22Rv1 (cell line): ENCODE measurements at regions not wholly inside any gene's neighbourhood (a gene's known extent, or its start where the extent isn't known, plus 50 kb on each side); places are given as distances from the start of the nearest gene placed in this dataset.

Source experiments
- H3K27ac ChIP-seq: fragments of 450-650 bp; 2 replicates; pipeline ENCODE4 v1.5.1; 2017
- ZFX ChIP-seq: fragments of 450-650 bp; IDR thresholded peaks from 2 replicates; pipeline ENCODE4 v1.6.1; 2017; ENCODE audit warnings: antibody characterized with exemption, borderline replicate concordance
- TF ChIP-seq, protein P1 (sequence below): fragments of 450-650 bp; IDR thresholded peaks from 2 replicates; pipeline ENCODE4 v1.5.1; 2017; ENCODE audit warnings: mild to moderate bottlenecking

DNA sequence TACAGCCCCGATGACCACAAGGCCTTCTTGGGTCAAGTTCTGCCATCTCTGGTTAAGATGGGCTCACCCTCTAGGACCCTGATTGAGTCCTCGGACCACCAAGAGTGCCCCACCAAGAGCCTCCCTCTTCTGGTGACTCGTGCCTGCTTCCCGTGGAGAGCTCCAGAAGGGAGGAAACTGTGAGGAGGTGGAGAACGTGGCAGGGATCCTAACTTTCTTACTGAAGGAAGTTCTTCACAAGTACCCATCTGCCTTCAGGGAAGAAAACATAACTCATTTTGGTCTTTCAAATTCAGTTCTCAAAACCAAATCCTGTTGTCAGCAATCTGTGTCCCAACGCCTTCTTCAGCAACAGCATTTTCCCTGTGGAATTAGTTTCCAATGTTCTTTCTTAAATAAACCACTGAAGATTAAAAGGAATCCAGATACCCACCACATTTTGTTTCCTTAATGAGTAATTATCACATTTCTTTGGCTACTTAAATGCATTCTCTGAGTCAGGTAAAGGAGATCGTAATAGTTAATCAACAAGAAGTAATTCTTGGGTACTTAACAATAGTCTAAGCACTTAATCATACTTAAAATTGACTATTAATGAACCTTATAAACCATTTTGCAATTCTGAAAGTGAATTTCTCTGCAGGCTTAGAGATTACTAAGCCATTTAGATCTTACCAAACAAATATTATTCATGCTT lies 185.8 kb upstream of the SGK1 start:
- no peak overlapping the region for H3K27ac ChIP-seq
- TF ChIP-seq, protein P1, sequence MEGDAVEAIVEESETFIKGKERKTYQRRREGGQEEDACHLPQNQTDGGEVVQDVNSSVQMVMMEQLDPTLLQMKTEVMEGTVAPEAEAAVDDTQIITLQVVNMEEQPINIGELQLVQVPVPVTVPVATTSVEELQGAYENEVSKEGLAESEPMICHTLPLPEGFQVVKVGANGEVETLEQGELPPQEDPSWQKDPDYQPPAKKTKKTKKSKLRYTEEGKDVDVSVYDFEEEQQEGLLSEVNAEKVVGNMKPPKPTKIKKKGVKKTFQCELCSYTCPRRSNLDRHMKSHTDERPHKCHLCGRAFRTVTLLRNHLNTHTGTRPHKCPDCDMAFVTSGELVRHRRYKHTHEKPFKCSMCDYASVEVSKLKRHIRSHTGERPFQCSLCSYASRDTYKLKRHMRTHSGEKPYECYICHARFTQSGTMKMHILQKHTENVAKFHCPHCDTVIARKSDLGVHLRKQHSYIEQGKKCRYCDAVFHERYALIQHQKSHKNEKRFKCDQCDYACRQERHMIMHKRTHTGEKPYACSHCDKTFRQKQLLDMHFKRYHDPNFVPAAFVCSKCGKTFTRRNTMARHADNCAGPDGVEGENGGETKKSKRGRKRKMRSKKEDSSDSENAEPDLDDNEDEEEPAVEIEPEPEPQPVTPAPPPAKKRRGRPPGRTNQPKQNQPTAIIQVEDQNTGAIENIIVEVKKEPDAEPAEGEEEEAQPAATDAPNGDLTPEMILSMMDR = no peak
- no peak for TF ChIP-seq ZFX

DNA sequence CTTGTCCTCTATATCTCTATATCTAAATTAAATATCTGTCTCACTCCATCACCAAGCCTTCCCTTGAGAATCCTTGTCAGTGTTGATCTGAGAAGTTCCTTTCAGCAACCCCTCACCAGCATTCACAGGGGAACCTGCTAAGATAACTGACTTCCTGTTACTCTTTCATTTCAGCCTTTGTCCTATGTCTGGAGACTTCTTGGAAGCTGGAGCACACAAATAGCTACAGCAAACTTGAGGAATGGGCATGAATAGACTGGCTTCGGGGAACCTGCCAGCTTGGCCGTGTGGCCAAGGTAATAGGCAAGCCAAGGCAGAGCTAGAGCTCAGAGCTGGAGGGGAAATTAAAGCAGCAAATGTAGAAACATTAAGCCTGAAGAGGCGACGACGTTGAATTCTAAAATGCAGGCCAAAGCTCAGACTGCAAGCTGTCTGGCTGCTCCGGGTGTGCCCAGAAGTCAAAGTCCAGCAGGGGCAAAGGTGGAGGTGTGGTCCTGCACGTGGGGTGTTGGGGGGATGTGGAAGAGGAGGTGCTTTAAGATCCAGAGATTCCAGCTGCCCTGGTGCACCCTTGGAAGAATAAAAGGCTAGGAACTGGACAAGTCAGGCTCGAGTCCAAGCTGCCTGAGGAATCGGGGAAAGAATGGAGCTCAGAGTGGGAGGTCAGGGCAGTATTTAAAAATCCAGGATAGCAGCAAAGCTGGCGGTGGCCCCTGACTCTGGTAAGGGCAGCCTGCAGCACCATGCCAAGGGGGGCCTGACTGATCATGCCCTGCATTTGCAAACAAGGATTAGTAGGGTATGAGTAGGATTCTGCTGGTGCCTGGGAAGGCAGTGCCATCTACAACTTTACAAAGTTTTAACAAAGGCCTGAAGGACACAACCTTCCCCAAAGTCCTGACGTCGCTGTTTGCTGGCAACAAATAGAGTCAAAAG lies 185.0 kb upstream of the SGK1 start:
- H3K27ac ChIP-seq = no peak overlapping the region
- no peak for TF ChIP-seq ZFX
- TF ChIP-seq, protein P1 = no peak

DNA sequence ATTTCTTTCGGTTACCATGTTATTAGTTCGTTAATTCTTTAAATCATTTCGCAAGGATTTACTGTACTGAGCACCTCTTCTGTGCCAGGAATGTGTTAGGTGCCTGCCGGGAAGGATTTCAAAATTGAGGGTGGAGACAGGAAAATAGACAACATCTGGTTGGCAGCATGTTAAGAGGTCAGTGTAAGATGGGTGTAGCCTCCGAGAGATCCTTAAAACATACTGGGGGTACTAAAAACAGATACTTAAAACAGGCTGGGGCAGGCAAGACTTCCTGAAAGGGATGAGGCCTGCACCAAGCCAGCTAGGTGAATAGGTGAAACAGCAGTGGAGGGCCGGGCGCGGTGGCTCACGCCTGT lies 178.0 kb upstream of the SGK1 start:
- no peak for TF ChIP-seq ZFX
- TF ChIP-seq, protein P1 = no peak
- no peak overlapping the region for H3K27ac ChIP-seq

DNA sequence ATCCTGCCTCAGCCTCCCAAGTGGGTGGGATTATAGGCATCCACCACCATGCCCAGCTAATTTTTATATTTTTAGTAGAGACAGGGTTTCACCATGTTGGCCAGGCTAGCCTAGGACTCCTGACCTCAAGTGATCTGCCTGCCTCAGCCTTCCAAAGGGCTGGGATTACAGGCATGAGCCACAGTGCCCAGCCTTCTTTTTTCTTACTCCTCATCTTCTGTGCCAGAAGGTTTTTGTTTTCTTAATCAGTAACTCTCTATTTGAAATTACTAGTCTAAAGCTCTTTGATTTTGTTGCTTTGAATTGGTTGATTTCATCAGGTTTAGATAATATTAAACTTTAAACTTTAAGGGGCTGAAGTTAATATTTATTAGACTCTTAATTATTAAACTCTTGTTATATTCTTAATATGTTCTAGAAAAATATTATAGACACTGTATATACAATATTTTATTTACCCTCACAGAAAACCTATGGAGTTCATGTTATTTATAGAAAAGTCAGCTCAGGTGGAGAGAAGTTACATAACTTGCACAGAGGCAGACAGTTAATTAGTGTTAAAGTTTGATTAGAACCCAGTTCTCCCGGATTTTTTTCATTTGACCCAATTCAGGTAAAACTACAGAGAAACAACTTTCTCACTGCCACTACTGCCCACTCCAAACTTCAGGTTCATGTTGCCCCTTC lies 177.4 kb upstream of the SGK1 start:
- no peak overlapping the region for H3K27ac ChIP-seq
- TF ChIP-seq, protein P1 = no peak
- TF ChIP-seq ZFX = no peak

DNA sequence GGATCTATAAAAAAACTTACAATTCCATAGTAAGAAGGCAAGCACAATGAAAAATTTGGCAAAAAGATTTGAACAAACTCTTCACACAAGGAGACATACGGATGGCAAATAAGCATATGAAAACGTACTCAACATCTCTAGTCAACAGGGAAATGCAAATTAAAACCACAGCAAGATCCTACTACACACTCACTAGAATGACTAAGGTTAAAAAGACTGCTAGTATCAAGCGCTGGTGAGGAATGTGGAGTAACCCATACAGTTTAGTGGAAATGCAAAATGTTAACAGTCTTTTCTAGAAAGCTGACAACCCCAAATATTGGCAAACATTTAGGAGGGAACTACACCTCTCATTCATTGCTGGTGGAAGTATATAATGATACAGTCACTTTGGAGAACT lies 175.9 kb upstream of the SGK1 start:
- H3K27ac ChIP-seq = no peak overlapping the region
- no peak for TF ChIP-seq ZFX
- TF ChIP-seq, protein P1 = no peak

DNA sequence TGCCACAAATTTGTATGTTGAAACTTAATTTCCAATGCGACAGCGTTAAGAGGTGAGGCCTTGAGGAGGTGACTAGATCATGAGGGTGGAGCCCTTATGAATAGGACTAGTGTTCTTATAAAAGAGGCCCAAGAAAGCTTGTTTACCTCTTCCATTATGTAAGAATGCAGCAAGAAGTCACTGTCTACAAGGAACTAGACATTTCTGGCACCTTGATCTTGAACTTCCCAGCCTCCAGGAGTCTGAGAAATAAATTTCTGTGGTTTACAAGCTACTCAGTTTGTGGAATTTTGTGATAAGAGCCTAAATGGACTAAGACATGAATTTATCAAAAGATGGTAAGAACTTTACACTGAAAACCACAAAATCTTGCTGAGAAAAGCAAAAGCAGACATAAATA lies 173.6 kb upstream of the SGK1 start:
- no peak overlapping the region for H3K27ac ChIP-seq
- TF ChIP-seq, protein P1 = no peak
- no peak for TF ChIP-seq ZFX
